OCI-LY1 (cell line): ENCODE measurements at regions not wholly inside any gene's neighbourhood (a gene's known extent, or its start where the extent isn't known, plus 50 kb on each side); places are given as distances from the start of the nearest gene placed in this dataset.

Experiments
- H2AFZ ChIP-seq: fragments of 200-600 bp; sonication (generic), shearing (Covaris generic); 2 replicates; pipeline ENCODE4 v1.6.0; 2014; ENCODE audit warnings: antibody characterized with exemption, mild to moderate bottlenecking, low read length
- H3F3A ChIP-seq: fragments of 200-600 bp; sonication (generic), shearing (Covaris generic); 2 replicates; pipeline ENCODE4 v1.6.0; 2014; ENCODE audit warnings: mild to moderate bottlenecking, antibody characterized with exemption, low read length, moderate library complexity; ENCODE audit not compliant: insufficient read depth
- H3K27ac ChIP-seq: fragments of 200-600 bp; sonication (generic); 2 replicates; pipeline ENCODE4 v1.5.1; 2014; ENCODE audit warnings: low read length, mixed run types, mild to moderate bottlenecking, low read depth; ENCODE audit not compliant: poor library complexity, severe bottlenecking
- H3K27me3 ChIP-seq: fragments of 200-600 bp; sonication (generic); 2 replicates; pipeline ENCODE4 v1.6.0; 2014; ENCODE audit warnings: antibody characterized with exemption, mild to moderate bottlenecking, low read length, moderate library complexity; ENCODE audit not compliant: insufficient read depth
- H3K36me3 ChIP-seq: fragments of 200-600 bp; sonication (generic); 2 replicates; pipeline ENCODE4 v1.6.1; 2014; ENCODE audit warnings: mild to moderate bottlenecking, antibody characterized with exemption, low read length, moderate library complexity, mixed read lengths; ENCODE audit not compliant: insufficient read depth
- H3K4me1 ChIP-seq: fragments of 200-600 bp; sonication (generic); 2 replicates; pipeline ENCODE4 v1.5.1; 2014; ENCODE audit warnings: mild to moderate bottlenecking, low read length, moderate library complexity; ENCODE audit not compliant: insufficient read depth, severe bottlenecking
- H3K4me2 ChIP-seq: fragments of 200-600 bp; sonication (generic), shearing (Covaris generic); 2 replicates; pipeline ENCODE4 v1.6.1; 2014; ENCODE audit warnings: low read length
- H3K4me3 ChIP-seq: fragments of 200-600 bp; sonication (generic); 2 replicates; pipeline ENCODE4 v1.5.1; 2014; ENCODE audit warnings: low read length, low read depth, mild to moderate bottlenecking, mixed read lengths; ENCODE audit not compliant: poor library complexity, severe bottlenecking
- H3K79me2 ChIP-seq: fragments of 200-600 bp; shearing (Covaris generic); 2 replicates; pipeline ENCODE4 v1.6.1; 2016; ENCODE audit warnings: mixed run types, low read length, mixed read lengths; ENCODE audit not compliant: insufficient read depth
- H3K9ac ChIP-seq: fragments of 200-600 bp; sonication (generic), shearing (Covaris generic); 2 replicates; pipeline ENCODE4 v1.6.1; 2014; ENCODE audit warnings: mild to moderate bottlenecking, low read length, mixed read lengths
- H3K9me2 ChIP-seq: fragments of 200-600 bp; sonication (generic), shearing (Covaris generic); 2 replicates; pipeline ENCODE4 v1.6.1; 2014; ENCODE audit warnings: low read depth, mild to moderate bottlenecking, low read length, mixed read lengths
- H3K9me3 ChIP-seq: fragments of 200-600 bp; shearing (Covaris generic); 2 replicates; pipeline ENCODE4 v1.6.1; 2014; ENCODE audit warnings: low read length, mixed read lengths
- H4K20me1 ChIP-seq: fragments of 200-600 bp; sonication (generic), shearing (Covaris generic); 2 replicates; pipeline ENCODE4 v1.6.0; 2016; ENCODE audit warnings: mild to moderate bottlenecking, low read length; ENCODE audit not compliant: insufficient read depth
- CTCF ChIP-seq: fragments of 200-600 bp; sonication (generic), shearing (Covaris generic); IDR thresholded peaks from 2 replicates; pipeline ENCODE4 v1.5.1; 2017; ENCODE audit warnings: mild to moderate bottlenecking, antibody characterized with exemption, low read length, moderate library complexity, mixed read lengths
- EZH2 ChIP-seq: fragments of 200-600 bp; sonication (generic), shearing (Covaris generic); IDR thresholded peaks from 2 replicates; pipeline ENCODE4 v1.8.0; 2017; ENCODE audit warnings: borderline replicate concordance, mixed run types, mild to moderate bottlenecking, antibody characterized with exemption, low read length, moderate library complexity, mixed read lengths

- H2AFZ ChIP-seq = no peak overlapping the region
- H4K20me1 ChIP-seq = no peaks in the 10 kb centered on the region
- H3K36me3 ChIP-seq = no peaks in the 10 kb centered on the region
- no peaks in the 10 kb centered on the region; the same call in 1 of the 2 replicates for H3K27me3 ChIP-seq
- H3K4me2 ChIP-seq = no peak overlapping the region
- no peaks in the 10 kb centered on the region for H3K9me3 ChIP-seq
- no peak overlapping the region for H3K9ac ChIP-seq
- no peak for TF ChIP-seq EZH2
- no peak for TF ChIP-seq CTCF
- H3K9me2 ChIP-seq = no peaks in the 10 kb centered on the region
- H3K4me3 ChIP-seq = no peak overlapping the region
- no peak overlapping the region for H3K27ac ChIP-seq
- H3F3A ChIP-seq = no peaks in the 10 kb centered on the region
- no peaks in the 10 kb centered on the region for H3K4me1 ChIP-seq
- H3K79me2 ChIP-seq = no peaks in the 10 kb centered on the region
Observed at GRCh38 chr16:86256995-86257394, 253.3 kb upstream of the FOXF1 start.

GRCh38 chr16:86257546-86257945 lies 252.8 kb upstream of the FOXF1 start:
- no peak overlapping the region for H3K27ac ChIP-seq
- H3K9ac ChIP-seq = no peak overlapping the region
- no peaks in the 10 kb centered on the region for H3F3A ChIP-seq
- H4K20me1 ChIP-seq = no peaks in the 10 kb centered on the region
- no peaks in the 10 kb centered on the region for H3K9me2 ChIP-seq
- no peak overlapping the region for H3K4me3 ChIP-seq
- no peaks in the 10 kb centered on the region for H3K9me3 ChIP-seq
- no peak overlapping the region for H3K4me2 ChIP-seq
- H3K79me2 ChIP-seq = no peaks in the 10 kb centered on the region
- H2AFZ ChIP-seq = no peak overlapping the region
- H3K36me3 ChIP-seq = no peaks in the 10 kb centered on the region
- no peaks in the 10 kb centered on the region for H3K4me1 ChIP-seq
- H3K27me3 ChIP-seq = no peaks in the 10 kb centered on the region; the same call in 1 of the 2 replicates
- TF ChIP-seq EZH2 (no peak), CTCF (no peak)

- Histone ChIP-seq H3K9me2 (no peaks in the 10 kb centered on the region), H4K20me1 (no peaks in the 10 kb centered on the region), H3K4me3 (no peak overlapping the region), H3K4me1 (no peaks in the 10 kb centered on the region), H3K4me2 (no peak overlapping the region), H3K79me2 (no peaks in the 10 kb centered on the region), H3F3A (no peaks in the 10 kb centered on the region), H2AFZ (no peak overlapping the region), H3K36me3 (no peaks in the 10 kb centered on the region), H3K9ac (no peak overlapping the region), H3K27ac (no peak overlapping the region), H3K9me3 (no peaks in the 10 kb centered on the region), H3K27me3 (no peaks in the 10 kb centered on the region; the same call in 1 of the 2 replicates)
- TF ChIP-seq EZH2 (no peak), CTCF (no peak)
Observed at GRCh38 chr16:86258713-86259112, 251.6 kb upstream of the FOXF1 start.
